ENCODE measurements at regions not wholly inside any gene's neighbourhood (a gene's known extent, or its start where the extent isn't known, plus 50 kb on each side); places are given as distances from the start of the nearest gene placed in this dataset.
A peak's percentile ranks its signal among the peaks of the same experiment; 100 is the strongest.

- H3K27me3 ChIP-seq: no peaks in the 10 kb centered on the region
- DNase-seq (peak; percentile 34 to 47), ATAC-seq (peak in 7 of 8 donors; percentile 34 to 89 (median 81))
- H3K27ac ChIP-seq: peak overlapping the region in 1 of 10 donors; percentile 26
- 63 to 67% methylated on average over 12 of the region's 12 CpGs for WGBS, 2 donors
- TF ChIP-seq, protein P1, sequence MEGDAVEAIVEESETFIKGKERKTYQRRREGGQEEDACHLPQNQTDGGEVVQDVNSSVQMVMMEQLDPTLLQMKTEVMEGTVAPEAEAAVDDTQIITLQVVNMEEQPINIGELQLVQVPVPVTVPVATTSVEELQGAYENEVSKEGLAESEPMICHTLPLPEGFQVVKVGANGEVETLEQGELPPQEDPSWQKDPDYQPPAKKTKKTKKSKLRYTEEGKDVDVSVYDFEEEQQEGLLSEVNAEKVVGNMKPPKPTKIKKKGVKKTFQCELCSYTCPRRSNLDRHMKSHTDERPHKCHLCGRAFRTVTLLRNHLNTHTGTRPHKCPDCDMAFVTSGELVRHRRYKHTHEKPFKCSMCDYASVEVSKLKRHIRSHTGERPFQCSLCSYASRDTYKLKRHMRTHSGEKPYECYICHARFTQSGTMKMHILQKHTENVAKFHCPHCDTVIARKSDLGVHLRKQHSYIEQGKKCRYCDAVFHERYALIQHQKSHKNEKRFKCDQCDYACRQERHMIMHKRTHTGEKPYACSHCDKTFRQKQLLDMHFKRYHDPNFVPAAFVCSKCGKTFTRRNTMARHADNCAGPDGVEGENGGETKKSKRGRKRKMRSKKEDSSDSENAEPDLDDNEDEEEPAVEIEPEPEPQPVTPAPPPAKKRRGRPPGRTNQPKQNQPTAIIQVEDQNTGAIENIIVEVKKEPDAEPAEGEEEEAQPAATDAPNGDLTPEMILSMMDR (IDR thresholded peaks at IDR 0.05): no peak
- H3K9me3 ChIP-seq: no peaks in the 10 kb centered on the region
- H3K36me3 ChIP-seq: no peaks in the 10 kb centered on the region
- H3K4me3 ChIP-seq: no peak overlapping the region
- H3K4me1 ChIP-seq: peaks cover 0 to 15% (median 0%) of the 10 kb centered on the region in 9 donors
- intact Hi-C loops (cut with DNase I): no loop called here
Observed at GRCh38 chr10:3951993-3952392, 167.0 kb upstream of the KLF6 start.

- H3K4me1 ChIP-seq: peaks cover 0 to 25% (median 0%) of the 10 kb centered on the region in 9 donors
- no peak overlapping the region for H3K4me3 ChIP-seq
- H3K27ac ChIP-seq: peak overlapping the region in 1 of 10 donors; percentile 10
- no peaks in the 10 kb centered on the region for H3K27me3 ChIP-seq
- DNase-seq: no peak
- no peaks in the 10 kb centered on the region for H3K9me3 ChIP-seq
- H3K36me3 ChIP-seq: no peaks in the 10 kb centered on the region
- TF ChIP-seq, protein P1 (IDR thresholded peaks at IDR 0.05): no peak
- intact Hi-C loops (cut with DNase I): no loop called here
- WGBS, 2 donors: 92 to 97% methylated on average over 12 of the region's 12 CpGs
- peak in 1 of 8 donors; percentile 18 for ATAC-seq
Observed at GRCh38 chr10:3950676-3951275, 165.8 kb upstream of the KLF6 start.

DNA sequence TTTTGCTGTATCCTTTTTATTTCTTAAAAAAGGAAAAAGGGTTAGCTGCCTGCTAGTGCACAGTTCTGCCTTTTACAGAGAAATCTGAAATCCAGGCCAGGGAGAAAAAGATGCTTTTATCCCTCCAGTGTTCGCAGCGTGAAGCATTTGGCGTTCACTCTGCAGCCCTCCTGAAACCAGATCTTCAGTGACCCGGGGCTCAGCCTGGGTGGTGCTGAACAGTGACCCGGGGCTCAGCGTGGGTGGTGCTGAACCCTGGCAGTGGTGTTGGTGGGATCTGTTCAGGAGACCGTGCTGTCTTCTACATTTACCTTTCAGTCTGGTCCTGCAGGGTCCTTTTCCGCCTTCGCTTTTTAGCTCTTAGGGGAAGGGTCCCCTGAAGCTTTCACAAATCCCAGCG is 164.7 kb upstream of the KLF6 start:
- TF ChIP-seq, protein P1 (IDR thresholded peaks at IDR 0.05): no peak
- no peaks in the 10 kb centered on the region for H3K36me3 ChIP-seq
- no peaks in the 10 kb centered on the region for H3K27me3 ChIP-seq
- H3K9me3 ChIP-seq: peaks cover 0 to 2% (median 0%) of the 10 kb centered on the region in 11 donors
- DNase-seq (no peak), ATAC-seq (no peak)
- peaks cover 0 to 25% (median 0%) of the 10 kb centered on the region in 9 donors for H3K4me1 ChIP-seq
- H3K4me3 ChIP-seq: no peak overlapping the region
- intact Hi-C loops (cut with DNase I): no loop called here
- no peak overlapping the region for H3K27ac ChIP-seq
- 86 to 87% methylated on average over 10 of the region's 10 CpGs for WGBS, 2 donors

DNA sequence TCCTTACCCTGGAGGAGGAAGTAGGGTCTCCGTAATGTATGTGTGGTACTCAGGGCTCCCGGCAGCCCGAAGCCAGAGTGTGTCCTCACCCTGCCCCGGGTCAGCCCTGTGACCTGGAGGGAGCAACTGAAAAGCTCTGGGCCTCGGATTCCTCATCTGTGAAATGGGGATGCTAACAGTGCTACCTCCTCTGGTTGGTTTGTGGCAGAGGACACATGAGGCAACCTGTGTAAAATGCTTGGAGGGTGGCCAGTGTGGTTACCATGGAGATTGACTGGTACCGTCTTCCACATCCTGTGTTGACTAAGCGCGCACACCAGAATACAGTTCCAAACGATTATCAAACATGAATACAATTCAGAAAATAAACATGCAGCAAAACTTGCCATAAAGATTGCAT is 163.8 kb upstream of the KLF6 start:
- ATAC-seq (peak in 2 of 8 donors; percentile 25 to 29), DNase-seq (no peak)
- Histone ChIP-seq H3K4me1 (peaks cover 0 to 25% (median 0%) of the 10 kb centered on the region in 9 donors), H3K36me3 (no peaks in the 10 kb centered on the region), H3K9me3 (peaks cover 0 to 5% (median 0%) of the 10 kb centered on the region in 11 donors), H3K4me3 (no peak overlapping the region), H3K27me3 (no peaks in the 10 kb centered on the region), H3K27ac (peak overlapping the region in 1 of 10 donors; percentile 12)
- 67 to 84% methylated on average over 9 of the region's 9 CpGs for WGBS, 2 donors
- intact Hi-C loops (cut with DNase I): no loop called here
- TF ChIP-seq, protein P1 (IDR thresholded peaks at IDR 0.05): no peak
